ENCODE measurements at regions not wholly inside any gene's neighbourhood (a gene's known extent, or its start where the extent isn't known, plus 50 kb on each side); places are given as distances from the start of the nearest gene placed in this dataset.

DNA sequence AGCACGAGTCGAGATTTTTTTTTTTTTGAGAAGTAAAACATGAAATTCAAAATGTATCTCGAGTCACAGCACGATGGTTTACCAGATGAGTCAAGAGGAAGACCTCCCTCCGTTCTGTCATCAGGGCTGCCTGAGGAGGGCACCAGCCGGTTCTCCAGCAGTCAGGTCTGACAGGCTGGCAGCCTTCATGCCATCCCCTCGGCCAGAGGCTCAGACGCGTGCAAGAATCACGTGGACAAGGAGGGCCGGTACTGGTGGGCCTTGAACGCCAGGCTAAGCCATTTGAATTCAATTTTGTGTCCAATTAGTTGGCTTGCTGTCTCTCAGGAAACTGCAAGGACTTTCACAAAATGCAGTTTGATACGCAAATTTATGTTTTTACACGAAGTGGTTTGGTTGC lies 1412.2 kb downstream of the BRD1 start:
- no peak for TF ChIP-seq POLR2A (IDR thresholded peaks at IDR 0.05)
- TF ChIP-seq, protein P1, sequence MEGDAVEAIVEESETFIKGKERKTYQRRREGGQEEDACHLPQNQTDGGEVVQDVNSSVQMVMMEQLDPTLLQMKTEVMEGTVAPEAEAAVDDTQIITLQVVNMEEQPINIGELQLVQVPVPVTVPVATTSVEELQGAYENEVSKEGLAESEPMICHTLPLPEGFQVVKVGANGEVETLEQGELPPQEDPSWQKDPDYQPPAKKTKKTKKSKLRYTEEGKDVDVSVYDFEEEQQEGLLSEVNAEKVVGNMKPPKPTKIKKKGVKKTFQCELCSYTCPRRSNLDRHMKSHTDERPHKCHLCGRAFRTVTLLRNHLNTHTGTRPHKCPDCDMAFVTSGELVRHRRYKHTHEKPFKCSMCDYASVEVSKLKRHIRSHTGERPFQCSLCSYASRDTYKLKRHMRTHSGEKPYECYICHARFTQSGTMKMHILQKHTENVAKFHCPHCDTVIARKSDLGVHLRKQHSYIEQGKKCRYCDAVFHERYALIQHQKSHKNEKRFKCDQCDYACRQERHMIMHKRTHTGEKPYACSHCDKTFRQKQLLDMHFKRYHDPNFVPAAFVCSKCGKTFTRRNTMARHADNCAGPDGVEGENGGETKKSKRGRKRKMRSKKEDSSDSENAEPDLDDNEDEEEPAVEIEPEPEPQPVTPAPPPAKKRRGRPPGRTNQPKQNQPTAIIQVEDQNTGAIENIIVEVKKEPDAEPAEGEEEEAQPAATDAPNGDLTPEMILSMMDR (IDR thresholded peaks at IDR 0.05): no peak

Measured in adrenal gland (tissue), 5 donors.